ENCODE measurements at regions not wholly inside any gene's neighbourhood (a gene's known extent, or its start where the extent isn't known, plus 50 kb on each side); places are given as distances from the start of the nearest gene placed in this dataset.
"Not testable (repeated sequence)": the region's sequence is repeated elsewhere in the genome, so short reads cannot be mapped to it uniquely, and the experiment has no call there.

DNA sequence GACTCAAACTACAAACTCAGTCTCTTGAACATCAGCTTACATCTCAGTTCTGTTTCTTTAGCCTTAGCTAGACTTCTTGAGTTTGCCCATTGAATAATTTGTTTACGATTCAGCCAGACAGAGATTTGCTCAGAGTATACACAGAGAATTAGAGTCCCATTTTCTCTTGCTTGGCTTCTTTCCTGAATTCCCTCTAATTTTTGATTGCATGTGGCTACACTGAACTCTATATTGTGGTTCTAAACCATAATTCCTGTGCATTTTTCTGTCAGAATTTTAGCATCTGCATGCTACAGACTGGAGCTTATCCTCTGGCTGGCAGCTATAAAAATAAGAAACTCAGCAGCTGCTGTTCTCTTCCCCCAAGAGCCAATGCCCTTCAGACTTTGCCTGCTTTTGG lies 354.9 kb downstream of the MDFIC start:
- no peak overlapping the region for H3K4me3 Mint-ChIP-seq
- H3K9me3 Mint-ChIP-seq, result peaks cover 0 to 2% (median 0%) of the 10 kb centered on the region in 3 donors
- no peaks in the 10 kb centered on the region for H3K36me3 Mint-ChIP-seq
- H3K4me1 Mint-ChIP-seq, result no peaks in the 10 kb centered on the region
- H3K27me3 Mint-ChIP-seq, result no peaks in the 10 kb centered on the region
- no peak overlapping the region for H3K27ac Mint-ChIP-seq

DNA sequence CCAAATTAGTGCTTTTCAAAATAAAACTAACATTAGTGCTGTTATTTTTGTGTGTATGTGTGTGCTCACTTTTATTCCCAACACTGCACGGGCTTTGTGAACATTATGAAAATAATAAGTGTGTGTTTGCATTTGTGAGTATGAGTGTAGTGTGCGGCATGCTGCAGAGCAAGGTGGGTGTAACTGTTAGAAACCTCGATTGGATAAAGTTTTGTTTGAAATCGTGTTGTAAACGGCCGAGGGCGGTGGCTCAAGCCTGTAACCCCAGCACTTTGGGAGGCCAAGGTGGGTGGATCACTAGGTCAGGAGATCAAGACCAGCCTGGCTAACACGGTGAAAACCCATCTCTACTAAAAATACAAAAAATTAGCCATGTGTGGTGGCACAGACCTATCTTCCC lies 352.0 kb downstream of the MDFIC start:
- not testable (repeated sequence) for H3K9me3 Mint-ChIP-seq, H3K4me1 Mint-ChIP-seq, H3K4me3 Mint-ChIP-seq, H3K27me3 Mint-ChIP-seq, H3K27ac Mint-ChIP-seq, H3K36me3 Mint-ChIP-seq

DNA sequence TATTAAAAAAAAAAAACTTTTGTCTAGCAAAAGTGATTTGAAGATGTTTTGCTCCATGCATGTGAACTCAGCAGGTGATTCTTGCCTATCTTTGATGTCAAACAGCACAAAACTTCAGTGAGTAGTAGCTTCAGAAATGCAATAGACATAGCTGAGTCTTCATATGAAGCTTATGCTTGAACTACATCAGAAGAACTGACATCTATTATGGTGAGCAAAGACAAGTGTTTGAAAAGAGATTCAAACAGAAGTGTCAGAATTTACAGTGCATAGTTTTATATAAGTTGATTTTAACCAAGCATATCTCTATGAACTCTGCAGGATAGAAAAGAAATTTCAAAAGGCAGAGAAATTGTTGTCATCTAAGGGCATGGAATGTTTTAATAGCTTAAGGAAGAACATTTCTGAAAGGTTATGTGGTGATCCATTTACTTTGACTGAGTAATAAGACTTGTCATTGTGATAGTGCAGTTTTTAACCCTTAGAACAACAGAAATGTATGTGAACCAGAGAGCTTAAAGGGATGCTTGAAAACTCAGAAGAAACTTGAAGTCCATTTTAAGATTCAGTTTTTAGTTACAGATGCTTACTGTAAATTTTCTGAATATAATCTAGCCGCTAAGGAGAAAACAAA lies 351.4 kb downstream of the MDFIC start:
- H3K36me3 Mint-ChIP-seq, result no peaks in the 10 kb centered on the region
- H3K9me3 Mint-ChIP-seq, result no peaks in the 10 kb centered on the region
- H3K27me3 Mint-ChIP-seq, result peaks cover 2% of the 10 kb centered on the region
- H3K4me1 Mint-ChIP-seq, result no peaks in the 10 kb centered on the region
- no peak overlapping the region for H3K27ac Mint-ChIP-seq
- H3K4me3 Mint-ChIP-seq, result no peak overlapping the region

DNA sequence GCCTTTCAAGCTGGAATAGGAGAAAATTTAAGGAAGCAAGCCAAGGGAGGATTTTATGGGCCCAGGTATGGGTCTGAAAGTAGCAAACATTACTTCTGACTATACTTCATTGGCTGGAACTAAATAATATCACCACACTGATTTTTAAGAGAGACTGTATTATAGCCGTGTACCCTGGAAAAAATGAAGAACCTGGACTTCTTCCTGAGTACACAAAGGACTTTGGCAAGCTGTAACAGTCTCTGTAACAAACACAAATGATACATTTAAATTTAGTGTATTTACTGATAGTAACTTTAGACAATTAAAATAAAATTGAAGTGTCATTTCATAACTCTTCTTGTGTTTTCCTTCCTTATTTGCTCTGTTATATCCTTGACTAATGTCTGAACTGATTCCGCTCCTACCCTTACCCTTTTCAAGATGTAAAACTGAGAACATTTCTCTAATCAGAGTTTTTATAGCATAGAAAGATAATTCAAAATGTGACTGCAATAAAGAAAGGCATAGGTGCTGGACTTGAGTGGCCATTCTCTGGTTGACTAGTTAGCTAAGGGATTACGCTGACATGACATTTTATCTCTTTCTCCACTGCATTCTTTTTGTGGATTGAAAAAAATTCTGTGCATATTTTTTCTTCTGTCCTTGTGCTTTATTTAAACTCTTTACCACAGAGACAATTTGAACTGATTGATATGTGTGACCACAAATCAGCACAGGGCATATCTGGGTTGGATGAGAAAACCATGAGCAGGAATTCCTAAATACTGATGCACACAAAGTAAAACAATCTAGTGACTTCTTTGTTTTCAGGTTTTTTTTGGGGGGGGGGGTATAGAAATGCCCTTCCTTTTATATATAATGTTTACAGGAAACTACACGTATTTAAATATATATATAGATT lies 349.7 kb downstream of the MDFIC start:
- no peaks in the 10 kb centered on the region for H3K4me1 Mint-ChIP-seq
- peaks cover 2% of the 10 kb centered on the region for H3K27me3 Mint-ChIP-seq
- no peak overlapping the region for H3K4me3 Mint-ChIP-seq
- H3K36me3 Mint-ChIP-seq, result no peaks in the 10 kb centered on the region
- H3K27ac Mint-ChIP-seq, result no peak overlapping the region
- no peaks in the 10 kb centered on the region for H3K9me3 Mint-ChIP-seq

DNA sequence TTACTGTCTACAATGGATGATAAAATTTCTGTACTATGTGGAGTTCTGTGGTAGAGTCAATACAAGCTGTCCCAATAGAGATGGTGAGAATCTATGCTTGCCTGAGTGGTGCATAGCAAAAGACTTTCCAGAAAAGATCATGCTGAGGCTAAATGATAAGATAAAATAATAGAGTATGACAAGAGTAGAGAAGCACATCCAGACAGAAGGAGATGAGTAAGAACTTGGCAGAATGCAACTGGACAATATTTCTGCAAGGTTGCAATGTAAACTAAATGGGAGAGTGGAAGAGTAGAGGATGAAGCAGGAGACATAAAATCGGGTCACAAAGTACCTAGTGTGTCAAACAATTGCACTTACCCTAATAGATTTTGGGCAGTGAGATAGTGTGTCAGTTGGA lies 347.6 kb downstream of the MDFIC start:
- Mint-ChIP-seq H3K9me3 (no peaks in the 10 kb centered on the region), H3K27me3 (peaks cover 5% of the 10 kb centered on the region), H3K4me1 (no peaks in the 10 kb centered on the region), H3K27ac (no peak overlapping the region), H3K4me3 (no peak overlapping the region), H3K36me3 (no peaks in the 10 kb centered on the region)

DNA sequence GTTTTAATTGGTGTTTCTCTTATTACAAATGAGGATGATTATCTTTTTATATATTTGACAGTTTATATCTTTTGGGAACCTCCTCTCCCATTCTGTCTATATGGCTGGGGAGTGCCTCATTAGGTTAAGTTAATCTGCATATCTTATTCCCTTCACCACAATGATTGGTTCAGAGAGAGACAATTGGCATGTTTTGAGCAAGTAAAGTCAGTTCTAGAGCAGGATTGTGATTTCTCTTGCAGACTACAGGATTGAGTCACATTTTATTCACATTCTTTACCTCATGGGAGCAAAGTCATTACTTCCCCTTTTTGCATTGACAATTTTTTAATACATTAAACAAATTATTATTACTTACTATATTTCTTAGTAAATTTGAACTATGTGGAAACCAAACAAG lies 345.6 kb downstream of the MDFIC start:
- no peak overlapping the region for H3K4me3 Mint-ChIP-seq
- no peaks in the 10 kb centered on the region for H3K9me3 Mint-ChIP-seq
- H3K27ac Mint-ChIP-seq, result no peak overlapping the region
- no peaks in the 10 kb centered on the region for H3K4me1 Mint-ChIP-seq
- H3K36me3 Mint-ChIP-seq, result no peaks in the 10 kb centered on the region
- H3K27me3 Mint-ChIP-seq, result peaks cover 5% of the 10 kb centered on the region

DNA sequence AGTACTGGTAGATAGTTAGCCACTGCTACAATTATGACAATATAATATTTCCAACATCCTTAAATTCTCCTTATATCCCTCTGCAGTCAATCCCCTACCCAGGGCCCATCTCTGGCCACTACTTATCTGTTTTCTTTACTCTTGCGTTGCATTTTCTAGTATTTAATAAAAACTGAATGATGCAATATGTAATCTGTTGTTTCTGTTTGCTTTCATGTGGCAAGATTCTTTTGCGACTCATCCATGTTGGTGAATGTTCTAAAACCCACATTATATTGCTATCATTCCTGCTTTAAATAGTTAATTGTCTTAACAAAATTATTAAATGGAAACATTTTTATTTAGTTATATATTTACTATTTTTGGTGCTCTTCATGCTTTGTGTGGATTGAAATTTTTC lies 338.5 kb downstream of the MDFIC start:
- Mint-ChIP-seq H3K36me3 (no peaks in the 10 kb centered on the region), H3K4me1 (no peaks in the 10 kb centered on the region), H3K27ac (no peak overlapping the region), H3K9me3 (no peaks in the 10 kb centered on the region), H3K27me3 (peaks cover 3% of the 10 kb centered on the region), H3K4me3 (no peak overlapping the region)

DNA sequence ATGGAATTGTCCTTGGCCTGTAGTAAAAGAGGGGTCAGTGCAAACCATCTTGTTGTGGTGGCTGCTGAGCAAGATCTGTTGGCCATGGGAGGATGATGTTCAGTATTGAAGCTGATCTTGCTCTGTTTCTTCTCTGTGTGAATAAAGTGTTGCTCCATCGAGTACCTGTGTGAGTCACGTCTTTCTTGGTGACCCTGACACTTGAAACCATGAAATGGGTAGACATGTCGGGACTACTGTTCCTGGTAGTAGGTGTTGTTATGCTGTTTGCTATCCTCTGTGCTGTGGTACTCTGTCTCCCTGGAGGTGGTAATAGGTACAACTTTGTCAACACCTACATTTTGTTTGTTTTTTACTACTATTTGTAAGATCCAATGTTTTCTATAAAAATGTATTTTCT lies 330.6 kb downstream of the MDFIC start:
- Mint-ChIP-seq H3K4me1 (no peaks in the 10 kb centered on the region), H3K27ac (no peak overlapping the region), H3K9me3 (no peaks in the 10 kb centered on the region), H3K36me3 (no peaks in the 10 kb centered on the region), H3K27me3 (no peaks in the 10 kb centered on the region), H3K4me3 (no peak overlapping the region)

DNA sequence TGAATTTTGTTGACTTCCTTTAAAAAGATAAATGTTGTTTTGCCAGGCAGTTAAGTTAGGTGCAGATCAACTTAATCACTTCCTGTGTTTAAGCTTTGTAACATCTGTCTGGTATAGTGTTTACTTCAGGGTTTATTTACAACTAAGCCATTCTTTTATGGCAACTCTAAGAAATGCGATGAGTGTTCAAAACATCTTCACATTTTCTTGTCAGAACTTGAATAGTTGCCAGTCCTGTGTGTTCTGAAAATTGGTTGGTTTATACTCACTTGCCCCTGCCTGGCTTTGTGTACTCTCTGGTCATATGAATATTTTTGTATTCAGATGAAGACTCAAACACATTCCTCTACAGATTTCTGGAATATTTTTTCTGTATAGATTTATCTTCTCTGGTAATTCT lies 327.2 kb downstream of the MDFIC start:
- no peak overlapping the region for H3K4me3 Mint-ChIP-seq
- no peaks in the 10 kb centered on the region for H3K27me3 Mint-ChIP-seq
- H3K27ac Mint-ChIP-seq, result no peak overlapping the region
- H3K36me3 Mint-ChIP-seq, result no peaks in the 10 kb centered on the region
- H3K9me3 Mint-ChIP-seq, result peaks cover 2 to 6% (median 2%) of the 10 kb centered on the region in 3 donors
- H3K4me1 Mint-ChIP-seq, result no peaks in the 10 kb centered on the region

DNA sequence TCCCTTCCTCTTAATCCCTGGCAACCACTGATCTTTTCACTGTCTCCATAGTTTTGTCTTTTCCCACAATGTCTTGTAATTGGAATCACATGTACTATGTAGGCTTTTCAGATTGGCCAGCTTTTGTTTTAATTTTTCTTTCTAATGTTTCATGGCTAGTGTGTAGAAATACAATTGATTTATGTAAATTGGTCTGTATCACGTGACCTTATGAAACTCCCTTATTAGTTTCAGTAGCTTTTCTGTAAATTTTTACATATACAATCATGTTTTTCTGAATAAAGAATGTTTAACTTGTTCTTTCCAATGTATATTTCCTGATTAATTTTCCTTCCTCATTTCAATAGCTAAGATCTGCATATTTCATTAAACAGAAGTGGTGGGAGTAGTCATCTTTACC lies 319.3 kb downstream of the MDFIC start:
- H3K27me3 Mint-ChIP-seq, result no peaks in the 10 kb centered on the region
- H3K9me3 Mint-ChIP-seq, result peaks cover 2 to 6% (median 6%) of the 10 kb centered on the region in 3 donors
- no peak overlapping the region for H3K27ac Mint-ChIP-seq
- no peak overlapping the region for H3K4me3 Mint-ChIP-seq
- H3K36me3 Mint-ChIP-seq, result no peaks in the 10 kb centered on the region
- H3K4me1 Mint-ChIP-seq, result no peaks in the 10 kb centered on the region

DNA sequence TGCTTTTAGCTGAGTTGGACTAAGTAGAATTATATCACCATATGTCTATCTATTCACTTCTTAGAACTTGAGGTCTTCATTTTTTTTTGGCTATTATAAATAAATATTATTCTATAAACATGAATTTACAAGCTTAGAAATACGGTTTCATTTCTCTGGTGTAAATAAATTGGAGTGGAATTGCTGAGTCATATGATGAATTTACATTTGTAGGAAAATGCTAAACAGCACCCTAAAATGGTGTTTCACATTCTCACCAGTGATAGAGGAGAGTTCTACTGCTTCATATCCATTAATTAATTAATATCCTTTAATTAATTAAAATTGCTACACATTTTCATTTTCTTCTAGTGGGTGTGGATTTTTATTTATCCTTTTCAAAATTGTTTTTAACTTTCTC lies 318.3 kb downstream of the MDFIC start:
- H3K9me3 Mint-ChIP-seq, result peaks cover 2 to 10% (median 5%) of the 10 kb centered on the region in 3 donors
- no peaks in the 10 kb centered on the region for H3K36me3 Mint-ChIP-seq
- no peak overlapping the region for H3K4me3 Mint-ChIP-seq
- H3K27ac Mint-ChIP-seq, result no peak overlapping the region
- H3K4me1 Mint-ChIP-seq, result no peaks in the 10 kb centered on the region
- no peaks in the 10 kb centered on the region for H3K27me3 Mint-ChIP-seq

DNA sequence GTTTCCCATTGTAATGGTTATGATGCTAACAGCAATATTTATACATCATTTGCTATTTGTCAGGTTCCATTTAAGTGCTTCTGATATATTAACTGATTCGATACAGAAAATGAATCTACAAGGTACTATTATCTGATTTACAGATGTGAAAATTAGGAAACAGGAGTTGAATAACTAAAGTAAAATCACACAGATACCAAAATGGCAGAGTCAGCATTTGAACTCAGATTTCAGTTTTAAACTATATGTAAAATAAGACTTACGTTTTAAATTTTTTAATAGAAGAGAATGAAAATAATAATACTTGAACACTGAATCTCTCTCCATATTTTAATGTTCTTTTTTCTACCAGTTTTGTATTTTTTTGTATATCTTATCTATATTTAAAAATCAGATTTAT lies 313.2 kb downstream of the MDFIC start:
- Mint-ChIP-seq H3K4me1 (no peaks in the 10 kb centered on the region), H3K27ac (no peak overlapping the region), H3K4me3 (no peak overlapping the region), H3K9me3 (peaks cover 5% of the 10 kb centered on the region in 3 donors), H3K27me3 (peaks cover 1% of the 10 kb centered on the region), H3K36me3 (no peaks in the 10 kb centered on the region)

DNA sequence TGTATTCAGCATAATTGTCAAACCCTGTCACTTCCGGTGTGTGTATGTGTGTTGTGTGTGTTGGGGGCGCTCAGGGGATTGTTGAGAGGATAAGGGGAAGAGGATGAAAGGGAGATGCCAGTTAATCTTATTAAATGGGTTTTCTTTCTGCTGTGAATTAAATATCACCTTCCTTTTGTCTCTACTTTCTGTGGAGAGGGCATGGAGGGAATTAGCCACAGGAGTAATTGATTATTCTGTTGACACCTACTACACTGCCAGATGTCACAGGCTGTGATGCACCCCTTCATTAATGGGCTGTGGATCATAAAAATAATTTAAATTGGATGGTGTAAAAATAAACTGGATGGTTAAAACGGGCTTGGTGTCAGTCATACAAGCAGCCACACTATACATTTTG lies 311.9 kb downstream of the MDFIC start:
- Mint-ChIP-seq H3K27ac (no peak overlapping the region), H3K4me3 (no peak overlapping the region), H3K9me3 (peaks cover 5% of the 10 kb centered on the region in 3 donors), H3K27me3 (peaks cover 1% of the 10 kb centered on the region), H3K4me1 (no peaks in the 10 kb centered on the region), H3K36me3 (no peaks in the 10 kb centered on the region)

DNA sequence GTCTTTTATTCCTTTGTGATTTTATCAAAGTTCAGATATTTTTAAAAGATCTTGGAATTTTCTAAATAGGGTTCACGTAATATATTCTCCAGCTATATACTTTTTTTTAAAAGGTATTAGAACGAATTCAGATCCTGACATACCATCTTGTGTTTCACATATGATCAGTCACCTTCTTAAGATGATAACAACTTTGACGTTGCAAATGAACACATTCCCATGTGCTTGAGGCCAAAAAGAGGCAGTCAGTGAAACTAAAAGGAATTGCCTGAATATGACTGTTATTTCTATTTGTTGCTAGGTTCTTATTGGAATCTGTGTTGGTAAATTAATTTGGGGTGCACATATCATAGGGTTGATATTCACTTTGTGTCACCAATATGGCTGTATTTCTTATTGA lies 310.1 kb downstream of the MDFIC start:
- H3K36me3 Mint-ChIP-seq, result no peaks in the 10 kb centered on the region

DNA sequence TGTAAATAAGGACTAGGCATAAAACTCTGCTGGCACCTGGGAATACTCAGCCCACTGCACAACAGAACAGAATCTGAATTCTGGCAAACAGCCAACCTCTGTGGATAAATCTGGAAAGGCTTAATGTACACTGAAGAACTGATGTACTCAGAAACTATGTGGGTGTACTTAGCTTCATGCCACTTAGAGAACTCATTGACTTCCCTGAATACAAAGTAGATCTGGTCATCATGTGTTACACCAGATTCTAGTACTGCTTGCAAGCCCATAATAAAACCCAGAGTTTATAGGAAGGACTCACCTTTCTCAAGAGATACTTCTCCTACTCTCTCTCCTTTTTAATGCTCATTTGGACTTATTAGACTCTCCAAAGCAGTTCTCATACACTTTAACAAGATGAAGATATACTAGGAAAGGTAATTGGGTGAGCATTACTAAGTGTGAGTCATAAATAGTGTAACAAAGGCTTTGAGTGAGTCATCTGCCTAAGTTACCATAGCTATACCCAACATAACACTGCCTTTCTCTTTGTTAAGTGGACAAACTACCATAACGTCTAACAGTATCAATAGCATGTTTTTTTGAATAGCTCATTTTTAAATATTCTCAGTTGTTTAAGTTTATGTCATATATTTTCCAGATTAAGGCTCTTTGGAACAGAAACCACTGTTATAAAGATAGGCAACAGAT lies 309.1 kb downstream of the MDFIC start:
- Mint-ChIP-seq H3K4me3 (no peak overlapping the region), H3K27me3 (peaks cover 1% of the 10 kb centered on the region), H3K9me3 (peaks cover 3 to 5% (median 5%) of the 10 kb centered on the region in 3 donors), H3K4me1 (no peaks in the 10 kb centered on the region), H3K36me3 (no peaks in the 10 kb centered on the region), H3K27ac (no peak overlapping the region)

More for the DNA sequence above, 310.1 kb downstream of the MDFIC start:
- peaks cover 3 to 5% (median 5%) of the 10 kb centered on the region in 3 donors for H3K9me3 Mint-ChIP-seq
- no peak overlapping the region for H3K4me3 Mint-ChIP-seq
- H3K27me3 Mint-ChIP-seq, result peaks cover 1% of the 10 kb centered on the region
- H3K27ac Mint-ChIP-seq, result no peak overlapping the region
- H3K4me1 Mint-ChIP-seq, result no peaks in the 10 kb centered on the region

All from IgD-negative memory B cell (primary cell).